ENCODE measurements at regions not wholly inside any gene's neighbourhood (a gene's known extent, or its start where the extent isn't known, plus 50 kb on each side); places are given as distances from the start of the nearest gene placed in this dataset.

DNA sequence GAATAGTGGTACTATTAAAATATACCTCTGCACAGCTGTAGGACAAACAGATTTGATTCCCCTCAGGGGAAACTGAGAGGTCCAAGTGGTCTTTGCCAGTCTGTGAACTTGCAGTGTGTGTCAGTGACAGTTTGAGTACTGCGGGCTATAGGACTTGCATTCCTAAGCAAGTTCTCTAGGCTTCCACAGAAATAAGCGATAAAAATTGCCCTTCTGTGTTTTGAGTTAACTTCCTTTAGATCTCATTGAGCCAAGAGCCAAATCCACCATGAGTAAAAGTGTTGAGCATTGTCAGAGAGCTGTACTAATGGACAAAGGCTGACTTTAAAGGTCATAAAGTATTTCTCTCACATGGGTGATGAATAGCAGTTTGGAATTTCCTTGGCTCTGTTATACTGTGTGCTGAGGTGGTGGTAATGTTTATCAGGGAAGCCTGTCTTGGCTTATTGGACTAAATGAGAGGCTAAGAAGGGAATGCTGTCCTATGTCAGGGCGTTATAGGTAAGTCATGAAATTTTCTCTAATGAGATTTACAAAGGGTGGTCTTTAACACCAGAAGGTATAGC lies 122.6 kb upstream of the MAP3K7 start:
- TF ChIP-seq, protein P1, sequence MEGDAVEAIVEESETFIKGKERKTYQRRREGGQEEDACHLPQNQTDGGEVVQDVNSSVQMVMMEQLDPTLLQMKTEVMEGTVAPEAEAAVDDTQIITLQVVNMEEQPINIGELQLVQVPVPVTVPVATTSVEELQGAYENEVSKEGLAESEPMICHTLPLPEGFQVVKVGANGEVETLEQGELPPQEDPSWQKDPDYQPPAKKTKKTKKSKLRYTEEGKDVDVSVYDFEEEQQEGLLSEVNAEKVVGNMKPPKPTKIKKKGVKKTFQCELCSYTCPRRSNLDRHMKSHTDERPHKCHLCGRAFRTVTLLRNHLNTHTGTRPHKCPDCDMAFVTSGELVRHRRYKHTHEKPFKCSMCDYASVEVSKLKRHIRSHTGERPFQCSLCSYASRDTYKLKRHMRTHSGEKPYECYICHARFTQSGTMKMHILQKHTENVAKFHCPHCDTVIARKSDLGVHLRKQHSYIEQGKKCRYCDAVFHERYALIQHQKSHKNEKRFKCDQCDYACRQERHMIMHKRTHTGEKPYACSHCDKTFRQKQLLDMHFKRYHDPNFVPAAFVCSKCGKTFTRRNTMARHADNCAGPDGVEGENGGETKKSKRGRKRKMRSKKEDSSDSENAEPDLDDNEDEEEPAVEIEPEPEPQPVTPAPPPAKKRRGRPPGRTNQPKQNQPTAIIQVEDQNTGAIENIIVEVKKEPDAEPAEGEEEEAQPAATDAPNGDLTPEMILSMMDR (IDR thresholded peaks at IDR 0.05), result no peak
- TF ChIP-seq POLR2A (IDR thresholded peaks at IDR 0.05), result no peak

Data from body of pancreas (tissue), 4 donors.